Thyroid gland (tissue), 4 donors: ENCODE measurements at regions not wholly inside any gene's neighbourhood (a gene's known extent, or its start where the extent isn't known, plus 50 kb on each side); places are given as distances from the start of the nearest gene placed in this dataset.

Source experiments
- POLR2A ChIP-seq, 2 donors: fragments of 450-650 bp; IDR thresholded peaks; one replicate each; pipeline ENCODE4 v1.6.1; 2017; ENCODE audit warnings: antibody characterized with exemption in 2 of 2, mild to moderate bottlenecking in 2 of 2, moderate library complexity in 1 of 2
- TF ChIP-seq, protein P1 (sequence below), 6 experiments: fragments of 200-600 bp in 3 of 6; fragments of 450-650 bp in 3 of 6; sonication (generic) in 3 of 6; IDR thresholded peaks; one replicate each; pipeline ENCODE4 v1.5.1; 2016 to 2019; ENCODE audit warnings: antibody characterized with exemption in 6 of 6, mild to moderate bottlenecking in 2 of 6, inconsistent platforms in 1 of 6, moderate library complexity in 1 of 6

GRCh38 chr6:139895205-139895793 is 520.9 kb upstream of the CITED2 start:
- no peak for TF ChIP-seq POLR2A (IDR thresholded peaks at IDR 0.05)
- TF ChIP-seq, protein P1, sequence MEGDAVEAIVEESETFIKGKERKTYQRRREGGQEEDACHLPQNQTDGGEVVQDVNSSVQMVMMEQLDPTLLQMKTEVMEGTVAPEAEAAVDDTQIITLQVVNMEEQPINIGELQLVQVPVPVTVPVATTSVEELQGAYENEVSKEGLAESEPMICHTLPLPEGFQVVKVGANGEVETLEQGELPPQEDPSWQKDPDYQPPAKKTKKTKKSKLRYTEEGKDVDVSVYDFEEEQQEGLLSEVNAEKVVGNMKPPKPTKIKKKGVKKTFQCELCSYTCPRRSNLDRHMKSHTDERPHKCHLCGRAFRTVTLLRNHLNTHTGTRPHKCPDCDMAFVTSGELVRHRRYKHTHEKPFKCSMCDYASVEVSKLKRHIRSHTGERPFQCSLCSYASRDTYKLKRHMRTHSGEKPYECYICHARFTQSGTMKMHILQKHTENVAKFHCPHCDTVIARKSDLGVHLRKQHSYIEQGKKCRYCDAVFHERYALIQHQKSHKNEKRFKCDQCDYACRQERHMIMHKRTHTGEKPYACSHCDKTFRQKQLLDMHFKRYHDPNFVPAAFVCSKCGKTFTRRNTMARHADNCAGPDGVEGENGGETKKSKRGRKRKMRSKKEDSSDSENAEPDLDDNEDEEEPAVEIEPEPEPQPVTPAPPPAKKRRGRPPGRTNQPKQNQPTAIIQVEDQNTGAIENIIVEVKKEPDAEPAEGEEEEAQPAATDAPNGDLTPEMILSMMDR (IDR thresholded peaks at IDR 0.05) = peak in 1 of 6 experiments; percentile 23
